GM12878 (cell line): ENCODE measurements at regions not wholly inside any gene's neighbourhood (a gene's known extent, or its start where the extent isn't known, plus 50 kb on each side); places are given as distances from the start of the nearest gene placed in this dataset.
A peak's percentile ranks its signal among the peaks of the same experiment; 100 is the strongest.

Source experiments
- ATAC-seq: fragments of 200-7000 bp; cut with Tn5 transposase; 3 replicates; pipeline ENCODE4 v1.9.1; 2020; ENCODE audit warnings: mild to moderate bottlenecking, moderate library complexity
- BruUV-seq: library from RNA; stranded (reverse); fragments of 400-500 nt; replicated peaks from 2 replicates; lab custom pipeline; 2021; lab: Mats Ljungman, UMichigan
- CTCF ChIA-PET: fragments of 300-600 bp; sonication (Branson Sonifier 250); formaldehyde crosslinking; extraction: SDS; loops from one replicate; lab custom pipeline; 2021; ENCODE audit warnings: inconsistent platforms; lab: Yijun Ruan, JAX
- POLR2A ChIA-PET: fragments of 350-600 bp; formaldehyde crosslinking; extraction: SDS; loops from one replicate; lab custom pipeline; 2021; ENCODE audit warnings: inconsistent platforms; lab: Charles Lee
- RAD21 ChIA-PET: fragments of 300-600 bp; sonication (Branson Sonifier 250); formaldehyde crosslinking; loops from one replicate; lab custom pipeline; 2023; ENCODE audit warnings: antibody characterized with exemption; ENCODE audit not compliant: unreplicated experiment; lab: Charles Lee
- SMC1A ChIA-PET: fragments of 300-600 bp; sonication (Branson Sonifier 250); formaldehyde crosslinking; loops from one replicate; lab custom pipeline; 2023; ENCODE audit not compliant: unreplicated experiment, uncharacterized antibody; lab: Charles Lee
- DNase-seq: peaks from one replicate; pipeline ENCODE4 v3.0.0-alpha.2; 2011; ENCODE audit warnings: low read depth, low spot score
- FAIRE-seq: peaks from 3 replicates; lab custom pipeline; 2011; peaks lifted over from hg19 to GRCh38; lab: Jason Lieb, UNC
- H2AFZ ChIP-seq: 2 replicates; pipeline ENCODE4 v1.6.0; 2011; ENCODE audit warnings: low read depth, low read length, control low read depth; ENCODE audit not compliant: control insufficient read depth
- H3K27ac ChIP-seq: 2 replicates; pipeline ENCODE4 v1.5.1; 2011; ENCODE audit warnings: control low read depth; ENCODE audit not compliant: control insufficient read depth, insufficient read depth
- H3K27me3 ChIP-seq, 2 experiments: replicated peaks in 1 of 2; 2 replicates each; pipeline versions ENCODE4 v1.6.0 to v1.6.1; 2011; ENCODE audit warnings: low read length in 1 of 2; ENCODE audit not compliant: control insufficient read depth in 2 of 2, insufficient read depth in 2 of 2
- H3K36me3 ChIP-seq, 2 experiments: 2 replicates each; pipeline ENCODE4 v1.5.1; 2011; ENCODE audit warnings: low read length in 1 of 2; ENCODE audit not compliant: control insufficient read depth in 2 of 2, insufficient read depth in 2 of 2
- H3K4me1 ChIP-seq: 2 replicates; pipeline ENCODE4 v1.6.1; 2011; ENCODE audit warnings: mild to moderate bottlenecking, low read length, moderate library complexity, mixed read lengths; ENCODE audit not compliant: control insufficient read depth, insufficient read depth
- H3K4me2 ChIP-seq: 2 replicates; pipeline ENCODE4 v1.6.0; 2011; ENCODE audit warnings: control low read depth; ENCODE audit not compliant: control insufficient read depth, insufficient read depth
- H3K4me3 ChIP-seq: fragments of 200-600 bp; sonication (generic); 2 replicates; pipeline ENCODE4 v1.5.1; 2016
- H3K79me2 ChIP-seq: 2 replicates; pipeline ENCODE4 v1.6.0; 2011; ENCODE audit warnings: low read length; ENCODE audit not compliant: control insufficient read depth, insufficient read depth
- H3K9ac ChIP-seq: 2 replicates; pipeline ENCODE4 v1.8.0; 2011; ENCODE audit warnings: low read length, control low read depth, mixed read lengths; ENCODE audit not compliant: control insufficient read depth, insufficient read depth
- H3K9me3 ChIP-seq: replicated peaks from 3 replicates; pipeline ENCODE4 v1.5.1; 2011; ENCODE audit warnings: mild to moderate bottlenecking, low read length; ENCODE audit not compliant: control insufficient read depth, insufficient read depth
- H4K20me1 ChIP-seq: 2 replicates; pipeline ENCODE4 v1.6.0; 2011; ENCODE audit not compliant: control insufficient read depth, insufficient read depth
- ASH2L ChIP-seq: fragments of 300-600, 200-600 bp; sonication (generic); IDR thresholded peaks from 2 replicates; pipeline ENCODE4 v1.6.1; 2017; ENCODE audit warnings: low read depth, mild to moderate bottlenecking, borderline replicate concordance
- CTCF ChIP-seq, 3 experiments: IDR thresholded peaks in 2 of 3; conservative IDR thresholded peaks in 1 of 3; 2 replicates each; pipeline ENCODE4 v1.5.1; 2011; ENCODE audit warnings: low read depth in 3 of 3, low read length in 3 of 3, mild to moderate bottlenecking in 3 of 3, control low read depth in 2 of 3, moderate library complexity in 2 of 3, inconsistent platforms in 1 of 3, mixed read lengths in 1 of 3; ENCODE audit not compliant: control insufficient read depth in 2 of 3, insufficient read depth in 1 of 3; ENCODE audit errors: extremely low read depth in 1 of 3
- DPF2 ChIP-seq: fragments of 450-650 bp; IDR thresholded peaks from 2 replicates; pipeline ENCODE4 v1.6.1; 2017; ENCODE audit warnings: mild to moderate bottlenecking
- POLR2AphosphoS5 ChIP-seq: IDR thresholded peaks from 2 replicates; pipeline ENCODE4 v1.6.1; 2011; ENCODE audit warnings: mild to moderate bottlenecking, low read length, inconsistent platforms
- RAD21 ChIP-seq: IDR thresholded peaks from 2 replicates; pipeline ENCODE4 v1.6.1; 2011; ENCODE audit warnings: mild to moderate bottlenecking, low read depth, low read length, moderate library complexity; ENCODE audit not compliant: insufficient read depth
- RB1 ChIP-seq: fragments of 450-650 bp; formaldehyde crosslinking; IDR thresholded peaks from 2 replicates; pipeline ENCODE4 v1.6.1; 2017; ENCODE audit warnings: mild to moderate bottlenecking, borderline replicate concordance
- SMC3 ChIP-seq: IDR thresholded peaks from 2 replicates; pipeline ENCODE4 v1.6.1; 2011; ENCODE audit warnings: low read length, improper control_type of control experiment, borderline replicate concordance
- TCF7 ChIP-seq: IDR thresholded peaks from 2 replicates; pipeline ENCODE4 v1.6.1; 2014; ENCODE audit warnings: antibody characterized with exemption, borderline replicate concordance
- ZBTB4 ChIP-seq: fragments of 450-650 bp; formaldehyde crosslinking; IDR thresholded peaks from 2 replicates; pipeline ENCODE4 v1.4.0; 2022; ENCODE audit warnings: mild to moderate bottlenecking, moderate library complexity
- ZNF24 ChIP-seq: fragments of 450-650 bp; IDR thresholded peaks from 2 replicates; pipeline ENCODE4 v1.6.1; 2017; ENCODE audit warnings: antibody characterized with exemption, mild to moderate bottlenecking
- WGBS: methylation state at CpG from one replicate; pipeline ENCODE4 v1.1.6; 2016; ENCODE audit warnings: low lambda C conversion rate; ENCODE audit not compliant: insufficient replicate concordance, insufficient coverage; ENCODE audit errors: missing lambda C conversion rate; 5-methylcytosine and 5-hydroxymethylcytosine counted together
- in situ Hi-C: fragments of 300-500 bp; cut with MboI; formaldehyde crosslinking; loops from 9 replicates; pipeline ENCODE4 v1.14.3; 2018; ENCODE audit warnings: mixed read lengths
- intact Hi-C: fragments of 100-400 bp; cut with micrococcal nuclease; formaldehyde crosslinking; loops from one replicate; pipeline ENCODE4 v1.14.2; 2022; ENCODE audit not compliant: unreplicated experiment

GRCh38 chr2:176453784-176454183 lies 184.5 kb downstream of the MTX2 start (continued):
- TF ChIP-seq ZBTB4 = no peak
- TF ChIP-seq ZNF24 = no peak
- TF ChIP-seq, all 136 proteins: peak for 0

- RAD21 ChIA-PET = interaction anchor here (0.5 to 6.0 kb wide), 48 partner anchors 9 to 1319 kb away, joined by 3 to 89 read pairs (median 4); partner anchors contain the start of gene MTX2
- SMC1A ChIA-PET = interaction anchor here (0.5 to 4.3 kb wide), 45 partner anchors 9 to 694 kb away, joined by 3 to 78 read pairs (median 5); no protein-coding TSS in a partner anchor
- intact Hi-C loops (loop anchor here (1.0 to 10.0 kb wide), 7 partner anchors 97 to 692 kb away; no protein-coding TSS in a partner anchor), in situ Hi-C loops (loop anchor here (5.0 kb wide), 2 partner anchors 313 to 692 kb away; no protein-coding TSS in a partner anchor)
- H3K36me3 ChIP-seq = no peaks in the 10 kb centered on the region
- H3K4me1 ChIP-seq = no peaks in the 10 kb centered on the region
- DNase-seq (no peak), FAIRE-seq (peak; percentile 97), ATAC-seq (peak; percentile 93)
- H3K9me3 ChIP-seq = no peaks in the 10 kb centered on the region
- no peak overlapping the region for H3K9ac ChIP-seq
- no peaks in the 10 kb centered on the region for H3K79me2 ChIP-seq
- BruUV-seq = no TSS peak
- TF ChIP-seq RAD21 = peak; percentile 75
- TF ChIP-seq SMC3 = peak; percentile 88
- no peak for TF ChIP-seq TCF7
- TF ChIP-seq DPF2 = no peak
- TF ChIP-seq RB1 = peak; percentile 48; the same call in 1 of the 2 replicates
- TF ChIP-seq CTCF (IDR thresholded peaks at IDR 0.05 in 2 of 3, conservative IDR thresholded peaks at IDR 0.05 in 1 of 3; ENCODE audit: control insufficient read depth in 2 of 3, extremely low read depth in 1 of 3, insufficient read depth in 1 of 3, low read depth in 3 of 3, low read length in 3 of 3) = peak; percentile 75 to 84 (median 80)
- no peak for TF ChIP-seq ASH2L
- TF ChIP-seq POLR2AphosphoS5 = no peak
- 0% methylated on average over 11 of the region's 11 CpGs for WGBS
- CTCF ChIA-PET = interaction anchor here (0.5 to 8.5 kb wide), 81 partner anchors 10 to 767 kb away, joined by 3 to 157 read pairs (median 4); no protein-coding TSS in a partner anchor
- POLR2A ChIA-PET = interaction anchor here (1.3 kb wide), 1 partner anchor 98 kb away, joined by 5 read pairs; no protein-coding TSS in a partner anchor
- no peak overlapping the region for H3K4me3 ChIP-seq
- no peak overlapping the region for H2AFZ ChIP-seq
- H3K27ac ChIP-seq = no peak overlapping the region
- no peaks in the 10 kb centered on the region for H3K27me3 ChIP-seq
- H4K20me1 ChIP-seq = no peaks in the 10 kb centered on the region
- H3K4me2 ChIP-seq = no peak overlapping the region
These were observed 185.9 kb downstream of the MTX2 start for GRCh38 chr2:176454893-176455815.
